ENCODE measurements at regions not wholly inside any gene's neighbourhood (a gene's known extent, or its start where the extent isn't known, plus 50 kb on each side); places are given as distances from the start of the nearest gene placed in this dataset.

- TF ChIP-seq, protein P1, sequence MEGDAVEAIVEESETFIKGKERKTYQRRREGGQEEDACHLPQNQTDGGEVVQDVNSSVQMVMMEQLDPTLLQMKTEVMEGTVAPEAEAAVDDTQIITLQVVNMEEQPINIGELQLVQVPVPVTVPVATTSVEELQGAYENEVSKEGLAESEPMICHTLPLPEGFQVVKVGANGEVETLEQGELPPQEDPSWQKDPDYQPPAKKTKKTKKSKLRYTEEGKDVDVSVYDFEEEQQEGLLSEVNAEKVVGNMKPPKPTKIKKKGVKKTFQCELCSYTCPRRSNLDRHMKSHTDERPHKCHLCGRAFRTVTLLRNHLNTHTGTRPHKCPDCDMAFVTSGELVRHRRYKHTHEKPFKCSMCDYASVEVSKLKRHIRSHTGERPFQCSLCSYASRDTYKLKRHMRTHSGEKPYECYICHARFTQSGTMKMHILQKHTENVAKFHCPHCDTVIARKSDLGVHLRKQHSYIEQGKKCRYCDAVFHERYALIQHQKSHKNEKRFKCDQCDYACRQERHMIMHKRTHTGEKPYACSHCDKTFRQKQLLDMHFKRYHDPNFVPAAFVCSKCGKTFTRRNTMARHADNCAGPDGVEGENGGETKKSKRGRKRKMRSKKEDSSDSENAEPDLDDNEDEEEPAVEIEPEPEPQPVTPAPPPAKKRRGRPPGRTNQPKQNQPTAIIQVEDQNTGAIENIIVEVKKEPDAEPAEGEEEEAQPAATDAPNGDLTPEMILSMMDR (IDR thresholded peaks at IDR 0.05) = no peak
- TF ChIP-seq POLR2AphosphoS5 (IDR thresholded peaks at IDR 0.05) (no peak), POLR2A (IDR thresholded peaks at IDR 0.05) (no peak)
These were observed 313.1 kb upstream of the TNRC6C start for GRCh38 chr17:77645072-77646045.

Measured in upper lobe of left lung (tissue), 4 donors.